GM18870 (cell line): ENCODE measurements at regions not wholly inside any gene's neighbourhood (a gene's known extent, or its start where the extent isn't known, plus 50 kb on each side); places are given as distances from the start of the nearest gene placed in this dataset.

ENCODE experiments used
- ATAC-seq: cut with Tn5 transposase; IDR thresholded peaks from one replicate; pipeline ENCODE4 v1.9.1; 2021; ENCODE audit warnings: moderate library complexity; ENCODE audit not compliant: unreplicated experiment

GRCh38 chr14:61193476-61193875 is 87.7 kb downstream of the TMEM30B start:
- ATAC-seq: no peak

- ATAC-seq: no peak
Measured at GRCh38 chr14:61192989-61193388, 88.1 kb downstream of the TMEM30B start.

- ATAC-seq: no peak
Measured at GRCh38 chr14:61191733-61192132, 89.4 kb downstream of the TMEM30B start.

- ATAC-seq: no peak
Measured at GRCh38 chr14:61190341-61190740, 90.8 kb downstream of the TMEM30B start.

- no peak for ATAC-seq
Measured at GRCh38 chr14:61188978-61189808, 91.9 kb downstream of the TMEM30B start.

- no peak for ATAC-seq
Measured at GRCh38 chr14:61188196-61188595, 92.9 kb downstream of the TMEM30B start.

GRCh38 chr14:61187196-61187905 is 93.8 kb downstream of the TMEM30B start:
- ATAC-seq: no peak

GRCh38 chr14:61186341-61187195 is 94.6 kb downstream of the TMEM30B start:
- no peak for ATAC-seq

- ATAC-seq: no peak
Measured at GRCh38 chr14:61185534-61185933, 95.6 kb downstream of the TMEM30B start.

GRCh38 chr14:61184112-61184511 is 97.0 kb downstream of the TMEM30B start:
- no peak for ATAC-seq

GRCh38 chr14:61183196-61183885 is 97.8 kb downstream of the TMEM30B start:
- ATAC-seq: no peak

- ATAC-seq: no peak
Measured at GRCh38 chr14:61179796-61180398, 101.2 kb downstream of the TMEM30B start.

- no peak for ATAC-seq
Measured at GRCh38 chr14:61179061-61179690, 102.0 kb downstream of the TMEM30B start.

GRCh38 chr14:61178226-61179060 is 102.7 kb downstream of the TMEM30B start:
- no peak for ATAC-seq

GRCh38 chr14:61177279-61178225 is 103.6 kb downstream of the TMEM30B start:
- no peak for ATAC-seq

GRCh38 chr14:61176686-61177085 is 104.5 kb downstream of the TMEM30B start:
- no peak for ATAC-seq

- ATAC-seq: no peak
Measured at GRCh38 chr14:61174987-61175386, 106.2 kb downstream of the TMEM30B start.

- no peak for ATAC-seq
Measured at GRCh38 chr14:61174441-61174891, 106.7 kb downstream of the TMEM30B start.
